NCI-H345 (cell line): ENCODE measurements at regions not wholly inside any gene's neighbourhood (a gene's known extent, or its start where the extent isn't known, plus 50 kb on each side); places are given as distances from the start of the nearest gene placed in this dataset.

Experiments used
- DNase-seq: peaks from one replicate; lab custom pipeline; 2025; lab: John Stamatoyannopoulos, UW

DNA sequence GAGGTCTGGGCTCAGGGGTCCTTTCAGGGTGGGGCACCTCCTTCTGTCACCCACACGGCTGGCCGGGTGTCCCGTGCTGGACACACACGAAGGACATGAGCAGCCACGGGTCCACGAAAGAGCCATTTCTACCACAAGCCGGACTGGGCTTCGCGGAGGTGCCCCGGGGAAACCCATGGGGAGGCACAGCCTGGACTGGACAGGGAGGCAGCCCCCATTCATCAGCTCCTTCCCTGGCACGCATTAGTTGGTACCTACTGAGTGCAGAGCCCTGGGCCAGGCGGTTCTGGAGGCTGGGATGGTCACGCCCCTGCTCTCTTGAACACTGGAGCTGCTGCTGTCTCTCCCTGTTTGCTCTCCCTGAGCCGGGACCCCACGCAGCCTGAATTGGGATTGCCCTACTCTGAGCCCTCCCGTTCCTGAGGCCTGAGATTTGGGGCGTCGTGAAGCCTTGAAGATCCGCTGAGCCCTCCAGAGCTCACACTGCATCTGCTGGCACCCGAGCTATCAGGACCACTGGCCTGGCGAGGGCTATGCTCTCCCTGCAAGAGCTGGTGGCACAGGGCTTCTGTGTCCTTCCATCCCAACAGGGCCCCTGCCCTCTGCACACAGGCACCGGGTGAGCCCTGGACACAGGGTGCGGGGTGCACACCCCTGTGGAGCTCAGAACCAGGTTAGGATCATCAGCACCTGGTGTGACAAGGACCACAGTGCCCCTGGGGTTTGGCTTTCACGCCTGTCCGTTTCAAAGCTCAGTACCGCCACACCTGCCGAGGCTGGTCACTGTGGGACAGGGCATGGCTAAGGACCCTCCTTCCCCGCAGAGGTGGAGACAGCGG, 84.6 kb downstream of the MYEOV start:
- no peak for DNase-seq

DNA sequence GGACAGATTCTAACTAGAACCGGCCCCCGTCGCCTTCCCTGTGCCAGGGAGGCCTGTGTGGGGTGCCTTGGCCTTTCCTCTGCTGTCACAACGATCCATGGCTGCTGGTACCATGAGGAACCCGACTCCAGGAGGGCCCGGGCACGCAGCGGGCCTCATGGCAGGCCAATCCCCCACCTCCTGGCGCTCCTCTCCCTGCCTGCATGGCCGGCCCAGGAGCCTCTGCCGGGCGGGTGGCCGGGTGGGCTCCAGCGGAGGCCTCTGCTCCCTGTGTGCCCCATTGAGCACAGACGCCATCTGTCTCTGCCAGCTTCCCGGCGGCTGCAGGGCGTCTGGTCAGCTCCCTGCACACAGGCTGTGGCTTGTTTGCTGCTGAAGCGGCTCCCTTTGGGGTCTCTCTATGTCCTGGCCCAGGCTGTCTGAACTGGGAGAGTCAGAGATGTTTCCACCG, 86.5 kb downstream of the MYEOV start:
- no peak for DNase-seq

DNA sequence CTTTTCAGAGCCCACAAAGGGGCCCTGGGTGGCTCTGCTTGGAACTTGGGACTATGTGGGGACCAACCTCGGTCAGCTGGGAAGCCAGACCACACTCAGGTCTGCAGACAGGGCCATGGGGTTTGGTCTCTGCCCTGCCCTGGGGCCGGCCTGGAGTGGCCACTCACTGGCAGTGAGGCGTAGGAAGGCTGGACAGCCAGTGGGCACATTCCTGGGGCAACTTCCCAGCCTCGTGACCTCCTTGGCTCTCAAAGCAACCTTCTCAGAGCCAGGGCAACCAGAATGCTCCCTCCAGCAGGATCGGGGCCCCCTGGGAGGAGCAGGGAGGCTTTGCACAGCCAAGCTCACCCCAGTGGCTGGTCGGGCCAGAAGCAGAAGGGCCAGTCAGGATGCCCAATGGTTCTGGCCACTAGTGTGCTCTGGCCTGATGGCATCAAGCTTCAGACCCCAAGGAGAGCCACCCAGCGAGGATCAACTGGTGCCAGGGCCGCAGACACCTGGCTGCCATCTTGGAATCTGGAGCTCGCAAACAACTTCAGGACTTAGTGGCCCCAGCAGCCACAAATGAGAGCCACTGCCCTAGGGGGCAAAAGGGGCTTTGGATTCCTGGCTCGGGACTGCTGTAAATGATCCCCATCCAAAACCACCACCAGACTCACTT, 87.1 kb downstream of the MYEOV start:
- DNase-seq: no peak

DNA sequence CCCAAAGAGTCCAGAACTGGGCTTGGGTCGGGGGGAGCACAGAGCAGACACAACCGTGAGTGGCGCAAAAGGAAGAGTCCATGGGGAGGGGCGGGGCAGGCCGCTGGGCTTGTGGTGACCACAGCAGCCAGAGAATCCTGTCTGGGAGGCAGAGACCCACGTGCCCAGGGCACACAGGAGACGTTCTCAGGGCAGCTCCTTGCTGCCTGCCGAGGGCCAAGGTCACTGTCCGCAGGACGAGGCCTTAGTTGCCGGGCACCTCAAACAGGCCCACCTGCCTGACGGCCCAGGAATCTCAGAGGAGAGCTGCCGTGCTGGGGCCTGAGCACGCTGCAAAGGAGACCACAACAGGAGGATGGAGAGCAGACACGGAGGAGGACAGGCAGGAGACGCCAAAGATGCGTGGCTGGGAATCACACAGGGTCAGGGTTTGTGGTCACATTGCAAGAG, 87.8 kb downstream of the MYEOV start:
- no peak for DNase-seq

DNA sequence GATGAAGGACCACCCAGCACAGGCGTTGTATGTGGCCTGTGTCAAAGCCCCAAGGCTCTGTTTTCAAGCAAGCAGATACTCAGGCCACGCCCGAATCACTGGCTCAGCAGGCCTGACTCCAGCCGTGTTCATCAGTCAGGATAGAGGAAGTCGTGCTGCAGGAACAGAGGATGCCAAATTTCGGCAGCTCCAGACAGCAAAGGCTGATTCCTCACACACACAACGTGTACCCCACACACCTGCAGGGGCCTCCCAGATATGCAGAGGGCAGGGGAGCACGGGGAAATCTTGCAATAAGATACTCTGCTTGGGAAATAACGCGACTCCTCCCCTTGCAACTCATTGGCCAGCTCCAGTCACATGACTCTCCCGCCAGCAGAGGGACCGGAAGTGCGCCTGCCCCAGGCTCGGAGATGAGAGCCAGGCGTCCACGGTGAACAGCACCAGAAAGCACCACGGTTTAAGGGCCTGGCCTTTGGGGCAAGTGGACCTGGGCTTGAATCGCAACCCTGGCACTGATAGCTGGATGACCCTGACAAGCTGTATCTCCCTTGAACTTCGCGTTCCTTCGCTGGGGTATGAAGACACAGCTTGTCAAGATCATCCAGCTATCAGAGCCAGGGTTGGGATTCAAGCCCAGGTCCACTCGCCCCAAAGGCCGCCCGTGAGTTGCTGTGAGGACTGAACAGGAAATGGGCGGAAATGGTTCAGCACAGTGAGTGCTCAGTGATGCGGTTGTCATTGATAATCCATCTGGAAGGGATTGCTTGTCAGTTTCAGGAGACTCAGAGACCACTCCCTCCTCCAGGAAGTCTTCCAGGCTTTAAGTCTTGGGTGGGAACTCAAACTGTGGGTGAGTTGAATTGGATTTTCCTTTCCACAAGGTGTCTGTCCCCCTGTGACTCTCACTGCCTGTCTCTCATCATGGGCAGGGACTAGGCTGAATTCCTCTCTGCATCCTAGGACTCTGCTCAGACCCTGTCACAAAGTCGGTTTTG, 88.5 kb downstream of the MYEOV start:
- no peak for DNase-seq

DNA sequence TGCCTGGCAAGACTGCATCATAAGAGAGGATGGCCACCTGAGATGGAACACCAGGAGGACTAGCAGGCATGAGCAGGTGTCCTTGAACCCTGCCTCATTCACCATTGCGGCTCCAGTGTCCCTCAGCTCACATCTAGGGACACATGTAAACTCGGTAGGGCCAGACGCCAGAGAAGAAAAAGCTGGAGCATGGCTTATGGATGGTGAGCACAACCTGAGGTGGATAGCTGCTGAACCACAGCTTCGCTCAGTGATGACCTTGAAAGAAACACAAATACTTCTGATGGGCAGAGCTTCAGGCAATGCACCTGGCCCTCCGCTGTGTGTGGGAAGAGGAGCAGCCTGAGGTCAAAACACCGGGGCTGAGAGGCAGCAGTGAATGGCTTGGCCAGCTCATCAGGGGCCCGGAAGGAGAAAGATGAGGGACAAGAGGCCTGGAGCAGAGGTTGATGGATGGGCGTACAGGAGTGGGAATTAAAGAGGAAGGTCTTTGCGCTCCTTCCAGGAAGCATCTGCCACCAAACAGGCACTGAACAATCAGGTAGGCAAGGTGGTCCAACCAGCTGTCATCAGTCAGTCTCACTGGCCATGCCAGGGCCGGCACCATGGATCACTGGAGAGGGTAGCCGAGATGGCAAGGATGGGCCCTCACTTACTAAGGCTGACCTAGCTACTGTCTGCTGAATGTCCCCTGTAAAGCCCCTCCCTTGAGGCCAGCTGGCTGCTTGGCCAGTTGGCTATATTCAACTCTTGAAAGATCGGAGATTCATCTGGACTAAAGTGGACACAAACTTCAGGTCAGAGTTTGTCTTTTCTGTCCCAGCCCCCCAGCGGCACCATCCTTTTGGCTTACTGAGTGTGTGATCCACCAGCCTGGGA, 89.7 kb downstream of the MYEOV start:
- no peak for DNase-seq

DNA sequence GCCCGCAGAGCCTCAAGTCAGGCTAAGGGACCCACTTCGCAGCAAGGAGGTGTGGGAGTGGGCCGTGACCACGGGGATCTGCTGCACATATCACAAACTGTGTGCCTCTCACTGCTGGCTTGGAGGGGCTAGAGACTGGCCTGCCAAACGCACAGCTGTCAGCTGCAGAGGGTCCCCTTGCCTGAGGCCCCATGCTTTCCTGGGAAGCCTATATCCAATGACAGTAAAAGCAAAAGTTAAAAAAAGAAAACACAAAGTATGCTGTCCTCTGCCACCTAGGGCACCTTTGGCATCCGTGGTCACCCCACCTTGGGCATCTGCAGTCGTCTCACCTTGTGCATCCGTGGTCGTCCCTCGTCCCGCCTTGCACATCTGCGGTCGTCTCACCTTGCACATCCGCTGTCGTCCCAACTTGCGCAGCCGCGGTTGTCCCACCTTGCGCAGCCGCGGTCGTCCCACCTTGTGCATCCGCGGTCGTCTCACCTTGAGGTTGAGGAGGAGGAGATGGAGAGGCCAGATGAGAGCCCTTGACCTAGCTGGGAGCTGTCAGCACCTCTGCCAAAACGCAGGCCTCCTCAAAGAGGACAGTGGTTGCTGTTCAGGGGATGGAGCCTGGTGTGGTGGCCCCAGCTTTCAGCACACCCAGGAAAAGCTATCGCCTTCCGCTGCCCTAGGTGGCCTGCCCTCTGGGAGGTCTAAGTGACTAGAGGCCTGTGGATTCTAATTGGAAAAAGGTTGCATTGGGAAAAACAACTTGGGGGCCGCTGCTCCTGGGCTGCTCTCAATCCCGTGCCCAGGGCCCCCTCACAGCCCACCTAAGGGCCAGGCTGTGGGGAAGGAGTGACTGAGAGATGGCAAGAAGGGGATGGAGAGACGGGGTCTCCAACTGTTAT, 90.5 kb downstream of the MYEOV start:
- no peak for DNase-seq

DNA sequence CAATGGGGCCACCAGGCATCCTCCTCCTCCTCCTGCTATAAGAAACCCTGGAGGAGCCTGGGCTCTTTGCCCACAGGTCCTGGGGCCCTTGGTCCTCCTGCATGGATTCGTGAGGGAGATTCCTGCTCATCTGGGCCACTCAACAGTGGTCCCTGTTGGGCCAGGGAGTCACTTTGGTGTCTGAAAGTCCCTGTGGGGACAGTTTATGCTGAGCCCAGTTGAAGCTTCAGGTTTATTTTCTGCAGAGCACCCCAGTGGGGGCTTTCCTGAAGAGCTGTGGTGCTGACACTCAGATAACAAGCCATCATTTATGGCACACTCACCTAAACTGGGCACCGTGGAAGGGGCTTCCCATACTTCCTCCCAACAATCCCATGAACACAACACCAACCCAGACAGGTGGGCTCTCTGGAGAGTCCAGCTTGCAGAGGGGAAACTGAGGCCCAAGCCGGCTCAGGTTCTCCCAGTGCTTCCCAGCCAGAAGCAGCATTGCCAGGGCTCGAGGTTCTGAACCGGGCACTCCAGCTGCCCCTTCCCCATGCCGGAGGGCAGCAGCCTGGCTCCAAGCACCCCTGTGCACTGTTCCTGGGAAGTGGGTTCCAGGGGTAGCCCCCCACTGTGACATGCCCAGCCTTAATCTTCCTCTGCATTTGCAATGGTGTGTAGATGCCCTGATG, 91.3 kb downstream of the MYEOV start:
- DNase-seq: no peak

DNA sequence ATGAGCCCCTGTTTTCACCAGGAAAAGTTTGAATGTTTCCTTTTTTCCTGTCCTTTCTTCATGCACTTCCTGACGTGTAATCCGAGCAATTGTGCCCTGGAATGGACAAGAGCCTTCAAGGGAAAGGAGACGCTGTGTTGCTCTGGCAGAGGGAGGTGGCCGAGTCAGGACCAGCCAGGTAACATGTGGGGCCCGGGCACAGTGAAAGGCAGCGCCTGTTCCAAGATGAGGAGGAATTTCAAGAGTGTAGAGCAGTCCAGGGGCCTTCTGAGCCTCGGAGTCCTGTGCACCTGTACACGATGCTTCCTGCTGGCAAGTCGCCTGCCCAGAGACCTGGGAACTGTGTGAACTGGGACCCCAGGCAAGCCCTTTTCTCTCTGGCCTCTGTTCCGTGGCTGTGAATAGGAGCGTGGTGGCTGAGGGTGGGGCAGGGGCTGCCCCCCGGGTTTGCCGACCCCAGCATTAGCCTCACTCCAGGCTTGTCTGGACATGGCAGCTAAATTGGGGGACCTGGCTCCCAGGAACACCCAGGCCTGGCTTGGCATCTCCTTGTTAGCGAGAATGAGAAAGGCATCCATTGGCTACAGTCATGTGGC, 92.0 kb downstream of the MYEOV start:
- no peak for DNase-seq

DNA sequence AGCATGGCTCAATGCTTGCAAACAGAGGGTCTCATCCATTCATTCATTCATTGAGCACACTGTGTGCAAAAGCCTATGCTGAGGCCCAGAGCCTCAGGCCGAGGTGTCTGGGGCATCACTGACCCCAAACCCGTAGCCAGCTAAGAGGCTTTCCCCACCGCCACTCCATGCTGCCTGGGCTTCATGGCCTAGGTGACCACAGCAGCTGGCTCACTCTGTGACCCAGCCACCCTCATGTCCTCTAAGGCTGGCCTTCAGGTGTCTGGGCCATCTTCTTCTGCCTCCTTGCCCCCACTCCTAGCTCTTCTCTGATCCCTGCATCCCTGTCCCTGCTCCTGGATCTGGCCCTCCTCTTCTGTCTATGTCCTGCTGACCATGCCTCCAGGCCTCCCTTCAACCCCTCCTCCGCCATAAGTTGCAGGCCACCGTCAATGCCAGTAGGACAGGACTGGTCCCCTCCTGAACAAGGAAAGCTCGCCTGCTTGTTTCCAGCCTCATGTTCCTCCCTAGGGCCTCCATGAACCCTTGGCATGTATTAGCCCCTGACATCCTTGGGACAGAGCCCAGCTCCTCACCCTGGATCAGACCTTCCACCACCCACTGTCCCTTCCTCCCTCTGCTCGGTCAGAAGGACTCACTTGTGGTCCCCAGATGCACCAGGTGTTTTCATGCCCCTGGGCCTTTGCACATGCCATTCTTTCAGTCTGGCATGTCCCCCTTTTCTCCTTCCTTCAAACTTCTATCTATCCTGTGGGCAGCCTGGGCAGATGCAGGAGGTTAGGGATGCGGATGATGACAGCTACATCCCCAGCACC, 92.8 kb downstream of the MYEOV start:
- no peak for DNase-seq

DNA sequence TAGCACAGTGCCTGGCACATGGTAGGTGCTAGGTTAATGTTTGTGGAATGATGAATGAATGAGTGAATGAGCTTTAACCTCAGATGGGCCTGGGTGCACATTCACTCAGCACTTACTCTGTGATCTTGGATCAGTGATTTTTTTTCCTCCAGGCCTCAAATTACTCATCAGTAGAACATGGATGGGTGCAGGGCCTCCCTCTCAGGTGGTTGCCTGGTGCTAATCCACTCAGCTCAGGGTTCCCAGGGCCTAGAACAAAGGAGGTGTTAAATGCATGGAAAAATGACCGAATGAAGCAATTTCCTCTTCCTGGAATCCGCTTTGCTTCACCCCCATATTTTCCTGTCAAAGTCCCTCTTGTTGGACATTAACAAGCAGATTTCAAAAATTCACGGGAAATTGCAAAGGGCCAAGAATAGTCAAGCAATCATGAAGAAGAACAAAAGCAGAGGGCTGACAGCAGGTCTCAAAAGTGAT, 93.5 kb downstream of the MYEOV start:
- no peak for DNase-seq

DNA sequence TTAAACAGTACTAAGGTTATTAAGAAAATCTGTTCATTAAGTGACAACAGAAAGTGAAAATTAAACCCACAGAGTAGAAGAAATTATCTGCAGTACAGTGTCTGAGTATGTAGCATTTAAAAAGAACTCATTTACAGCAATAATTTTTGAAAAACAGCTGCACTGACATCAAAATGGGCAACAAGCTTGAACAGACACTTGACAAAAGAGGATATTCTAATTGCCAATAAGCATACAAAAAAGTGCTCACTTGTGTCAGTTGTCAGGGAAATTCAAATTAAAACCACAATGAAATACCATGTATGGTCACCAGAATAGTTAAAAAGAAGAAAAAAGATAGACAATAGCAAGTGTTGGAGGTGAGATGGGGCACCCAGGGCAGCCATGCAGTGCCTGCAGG, 93.3 kb upstream of the LINC01488 start:
- DNase-seq: no peak

DNA sequence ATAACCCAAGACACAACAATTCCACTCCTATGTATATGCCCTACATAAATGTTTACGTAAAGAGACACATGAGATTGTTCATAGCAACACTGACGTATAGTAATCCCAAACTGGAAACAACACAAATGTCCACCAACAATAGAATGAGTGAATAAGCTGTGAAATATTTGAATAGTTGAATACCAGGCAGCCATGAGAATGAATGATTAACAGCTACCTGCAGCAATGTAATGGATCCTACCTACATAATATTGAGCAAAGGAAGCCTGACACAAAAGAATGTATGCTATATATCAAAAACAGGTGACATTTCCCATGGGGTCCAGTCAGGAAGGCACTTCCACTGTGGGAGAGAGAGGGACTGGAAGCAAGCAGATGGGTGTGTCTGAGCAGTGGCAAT, 92.8 kb upstream of the LINC01488 start:
- no peak for DNase-seq

DNA sequence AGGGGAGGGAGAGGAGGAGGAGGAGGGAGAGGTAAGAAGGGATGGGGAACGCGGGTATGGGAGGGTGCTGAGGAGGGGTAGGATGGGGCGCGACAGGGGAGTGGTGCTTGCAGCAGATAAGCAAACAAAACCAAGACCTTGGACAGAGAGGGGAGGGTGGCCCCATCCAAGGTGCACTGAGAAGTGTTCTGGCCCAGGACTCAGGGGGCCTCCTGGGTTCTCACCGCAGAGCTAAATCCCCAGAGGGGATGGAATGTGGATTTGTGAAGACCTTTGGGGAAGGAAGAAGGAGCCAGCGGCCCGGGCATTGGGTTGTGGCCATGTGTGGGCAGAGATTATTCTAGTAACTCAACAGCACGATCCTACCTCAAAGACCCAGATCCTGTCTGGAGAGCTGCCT, 90.9 kb upstream of the LINC01488 start:
- no peak for DNase-seq

DNA sequence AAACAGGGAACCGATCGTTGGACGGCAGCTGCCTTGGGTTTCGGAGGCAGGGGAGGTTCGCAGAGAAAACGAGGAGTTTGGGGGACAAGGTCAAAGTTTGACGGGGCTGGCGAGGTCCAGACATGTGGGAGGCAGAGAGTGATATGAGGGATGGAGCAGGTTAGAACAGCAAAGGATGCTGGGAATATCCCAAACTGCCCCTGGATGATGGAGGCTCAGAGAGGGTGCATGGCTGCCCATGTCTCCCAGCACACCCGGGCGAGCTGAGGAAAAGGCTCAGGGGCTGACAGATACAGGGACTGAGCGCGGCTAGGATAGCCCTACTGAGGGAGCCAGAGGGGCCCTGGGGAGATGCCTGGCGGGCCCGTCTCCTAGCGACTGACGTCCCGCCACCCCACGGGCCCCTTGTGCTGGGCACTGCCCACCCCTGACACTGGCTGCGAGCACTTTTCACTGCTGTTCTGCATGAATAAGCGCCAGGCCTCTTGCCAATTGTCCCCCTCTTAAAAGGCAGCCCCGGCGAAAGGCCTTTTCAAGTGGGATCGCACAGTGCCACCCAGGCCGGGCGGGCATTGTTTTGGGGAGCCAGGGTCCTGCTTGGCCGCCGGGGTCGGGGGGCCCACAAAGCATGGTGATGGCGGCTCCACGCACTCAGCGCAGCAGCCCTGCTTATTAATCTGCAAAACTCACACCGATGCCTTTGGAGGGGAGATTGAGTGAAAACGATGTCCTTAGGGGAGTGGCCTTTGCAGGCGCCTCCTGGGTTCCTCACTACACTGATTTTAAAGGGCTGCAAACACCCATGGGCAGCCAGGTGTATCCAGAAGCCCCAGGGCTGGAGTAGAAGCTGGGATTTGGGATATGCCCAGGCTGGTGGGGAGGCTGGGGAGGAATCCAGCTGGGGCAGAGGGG, 90.0 kb upstream of the LINC01488 start:
- no peak for DNase-seq

DNA sequence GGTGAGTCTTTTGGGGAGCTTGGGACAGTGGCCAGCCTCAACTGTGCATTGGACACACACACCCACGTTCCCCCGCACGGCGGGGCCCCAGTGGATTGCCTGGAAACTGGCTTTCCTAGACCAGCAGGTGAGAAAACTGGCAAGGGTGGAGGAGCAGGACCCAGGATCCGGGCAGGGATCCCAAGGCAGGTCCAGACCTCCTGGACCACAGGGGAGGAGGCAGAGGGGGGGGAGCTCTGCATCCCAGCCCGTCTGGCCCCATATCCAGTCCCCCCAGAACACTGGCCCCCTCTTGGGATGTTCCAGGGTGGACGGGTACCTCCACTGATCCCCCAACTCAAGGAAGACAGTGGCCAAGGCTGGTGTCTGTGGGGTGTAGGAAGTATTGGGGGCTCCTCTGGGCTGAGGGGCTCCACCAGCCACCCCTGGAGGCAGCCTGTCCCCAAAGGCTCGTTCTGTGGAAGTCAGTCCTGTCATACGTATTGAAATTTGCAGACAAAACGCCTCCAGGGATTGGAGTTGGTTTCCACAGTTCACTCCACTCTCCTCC, 89.3 kb upstream of the LINC01488 start:
- DNase-seq: no peak
